Heart right ventricle (tissue), 16 donors: ENCODE measurements at regions not wholly inside any gene's neighbourhood (a gene's known extent, or its start where the extent isn't known, plus 50 kb on each side); places are given as distances from the start of the nearest gene placed in this dataset.

ENCODE experiments used
- ATAC-seq, 8 donors: fragments of 200-7000 bp; cut with Tn5 transposase; one replicate each; pipeline ENCODE4 v1.9.1; 2020; ENCODE audit warnings: mild to moderate bottlenecking in 8 of 8, moderate library complexity in 8 of 8, moderate number of reproducible peaks in 1 of 8
- DNase-seq, 2 donors: peaks; one replicate each; pipeline ENCODE4 v3.0.0-alpha.2; 2020
- H3K27ac ChIP-seq, 10 donors: fragments of 200-600 bp; sonication (generic) in 2 of 10; one replicate each; pipeline versions ENCODE4 v1.5.0 to v1.8.0; 2020 to 2022; ENCODE audit warnings: mild to moderate bottlenecking in 3 of 10
- H3K27me3 ChIP-seq, 7 donors: fragments of 200-600 bp; one replicate each; pipeline ENCODE4 v1.8.0; 2021 to 2022; ENCODE audit warnings: mild to moderate bottlenecking in 2 of 7
- H3K36me3 ChIP-seq, 9 donors: fragments of 200-600 bp; sonication (generic) in 1 of 9; one replicate each; pipeline versions ENCODE4 v1.5.0 to v1.8.0; 2020 to 2022; ENCODE audit warnings: mild to moderate bottlenecking in 2 of 9
- H3K4me1 ChIP-seq, 9 donors: fragments of 200-600 bp; sonication (generic) in 1 of 9; one replicate each; pipeline versions ENCODE4 v1.5.0 to v1.8.0; 2020 to 2022; ENCODE audit warnings: mild to moderate bottlenecking in 4 of 9
- H3K4me3 ChIP-seq, 10 donors: fragments of 200-600 bp; sonication (generic) in 2 of 10; one replicate each; pipeline versions ENCODE4 v1.5.0 to v1.8.0; 2020 to 2022; ENCODE audit warnings: mild to moderate bottlenecking in 7 of 10, moderate library complexity in 2 of 10
- H3K9me3 ChIP-seq, 11 donors: fragments of 200-600 bp in 10 of 11; sonication (generic) in 2 of 11; one replicate each; pipeline versions ENCODE4 v1.5.0 to v1.8.0; 2013 to 2022; ENCODE audit warnings: mild to moderate bottlenecking in 2 of 11, control low read depth in 1 of 11, moderate library complexity in 1 of 11
- WGBS, 2 donors: extraction: QIAGEN DNeasy Blood & Tissue Kit; methylation state at CpG; one replicate each; pipeline ENCODE4 v1.1.7; 2013; ENCODE audit warnings: inconsistent platforms in 1 of 2; 5-methylcytosine and 5-hydroxymethylcytosine counted together
- intact Hi-C, 10 donors: fragments of 100-400 bp; cut with DNase I; formaldehyde crosslinking; loops; one replicate each; pipeline versions ENCODE4 v1.11.1 to v1.14.2; 2022
- TF ChIP-seq, protein P1 (sequence below), 9 donors: fragments of 200-600 bp; sonication (generic) in 2 of 9; IDR thresholded peaks; one replicate each; pipeline versions ENCODE4 v1.5.0 to v1.8.0; 2021 to 2022; ENCODE audit warnings: antibody characterized with exemption in 9 of 9, mild to moderate bottlenecking in 5 of 9, moderate library complexity in 1 of 9
- donor health status: Arrhythmogenic right ventricular cardiomyopathy.
- donor health status: ischemic (EF 13 %, LVEDD 7.1; RV severe dilation, severe dysfunction).
- donor health status: healthy with polysubstance abuse.
- donor health status: DM: no; HTN: yes; CAD: no.
- donor health status: DM: no; HTN: no; CAD: no.
- donor health status: ischemic (EF 25% LVEDD 6.9; RV normal size, moderate dysfunction).
- donor health status: ischemic (EF 25% LVEDD 5.7; RV mildly dilated, moderate dysfunction).
- donor health status: healthy.
- donor health status: DM: yes; HTN: yes; CAD: no.
- donor health status: Ischemic cardiomyopathy.
- donor health status: ischemic (EF 35%, LVEDD 5.7; RV mildly dilated, moderate dysfunction).
- donor health status: nonischemic (EF 11% LVEDD 7.7; RV severe dilation, severe dysfunction).
- donor health status: DM: yes; HTN: yes; CAD: no.
- donor health status: PGD.
- donor health status: ischemic (EF 29% LVEDD 5.4; RV normal size, mild dysfunction).
- donor health status: nonischemic (EF 23%, LVEDD 6.1; RV moderate dilation, normal function).

GRCh38 chr2:129165006-129165405, 814.5 kb upstream of the RAB6C start:
- no peak overlapping the region for H3K27ac ChIP-seq
- H3K27me3 ChIP-seq = no peaks in the 10 kb centered on the region
- H3K9me3 ChIP-seq = no peaks in the 10 kb centered on the region
- DNase-seq (no peak), ATAC-seq (peak in 1 of 8 donors; percentile 31)
- no peaks in the 10 kb centered on the region for H3K4me1 ChIP-seq
- no peaks in the 10 kb centered on the region for H3K36me3 ChIP-seq
- TF ChIP-seq, protein P1, sequence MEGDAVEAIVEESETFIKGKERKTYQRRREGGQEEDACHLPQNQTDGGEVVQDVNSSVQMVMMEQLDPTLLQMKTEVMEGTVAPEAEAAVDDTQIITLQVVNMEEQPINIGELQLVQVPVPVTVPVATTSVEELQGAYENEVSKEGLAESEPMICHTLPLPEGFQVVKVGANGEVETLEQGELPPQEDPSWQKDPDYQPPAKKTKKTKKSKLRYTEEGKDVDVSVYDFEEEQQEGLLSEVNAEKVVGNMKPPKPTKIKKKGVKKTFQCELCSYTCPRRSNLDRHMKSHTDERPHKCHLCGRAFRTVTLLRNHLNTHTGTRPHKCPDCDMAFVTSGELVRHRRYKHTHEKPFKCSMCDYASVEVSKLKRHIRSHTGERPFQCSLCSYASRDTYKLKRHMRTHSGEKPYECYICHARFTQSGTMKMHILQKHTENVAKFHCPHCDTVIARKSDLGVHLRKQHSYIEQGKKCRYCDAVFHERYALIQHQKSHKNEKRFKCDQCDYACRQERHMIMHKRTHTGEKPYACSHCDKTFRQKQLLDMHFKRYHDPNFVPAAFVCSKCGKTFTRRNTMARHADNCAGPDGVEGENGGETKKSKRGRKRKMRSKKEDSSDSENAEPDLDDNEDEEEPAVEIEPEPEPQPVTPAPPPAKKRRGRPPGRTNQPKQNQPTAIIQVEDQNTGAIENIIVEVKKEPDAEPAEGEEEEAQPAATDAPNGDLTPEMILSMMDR (IDR thresholded peaks at IDR 0.05) = no peak
- H3K4me3 ChIP-seq = no peak overlapping the region
- intact Hi-C loops = no loop called here

DNA sequence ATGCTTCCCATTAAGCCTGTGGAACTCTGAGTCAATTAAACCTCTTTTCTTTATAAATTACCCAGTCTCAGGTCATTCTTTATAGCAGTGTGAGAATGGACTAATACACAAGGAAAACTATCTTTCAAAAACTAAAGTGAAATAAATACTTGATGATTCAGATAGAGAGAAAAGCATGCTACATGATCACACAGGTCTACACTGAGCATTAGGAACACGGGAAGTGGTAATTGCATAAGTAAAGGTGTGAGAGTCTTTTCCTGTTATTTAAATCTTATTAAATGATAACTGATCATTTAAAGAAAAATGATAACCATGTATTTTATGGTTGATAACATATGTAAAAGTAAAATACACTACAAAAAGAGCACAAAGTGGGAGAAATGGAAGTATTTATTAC, 812.0 kb upstream of the RAB6C start:
- intact Hi-C loops = no loop called here
- WGBS, 2 donors = 85 to 90% methylated on average over 1 of the region's 1 CpG
- Histone ChIP-seq H3K36me3 (no peaks in the 10 kb centered on the region), H3K27ac (no peak overlapping the region), H3K4me3 (no peak overlapping the region), H3K4me1 (no peaks in the 10 kb centered on the region), H3K27me3 (no peaks in the 10 kb centered on the region), H3K9me3 (no peaks in the 10 kb centered on the region)
- TF ChIP-seq, protein P1 (IDR thresholded peaks at IDR 0.05) = no peak
- ATAC-seq = no peak
- no peak for DNase-seq

DNA sequence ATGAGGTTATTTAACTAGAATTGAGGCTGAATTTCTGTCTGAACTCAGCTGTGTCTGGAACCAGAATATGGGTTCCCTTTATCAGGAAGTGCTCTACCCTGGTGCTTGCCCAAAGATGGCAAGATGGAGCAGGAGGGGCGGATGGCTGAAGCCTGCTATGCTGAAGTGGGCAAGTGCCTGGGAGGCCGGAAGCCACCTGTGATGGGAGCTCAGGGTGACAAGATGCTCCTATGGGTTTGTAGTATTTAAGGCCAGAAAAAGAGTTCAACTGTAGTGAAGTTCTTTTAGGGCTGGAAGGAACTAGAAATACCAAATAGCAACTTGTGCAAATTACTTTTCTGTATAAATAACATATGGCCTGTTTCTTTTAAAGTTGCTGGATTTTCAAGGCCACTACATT, 808.9 kb upstream of the RAB6C start:
- ATAC-seq = no peak
- H3K4me3 ChIP-seq = no peak overlapping the region

DNA sequence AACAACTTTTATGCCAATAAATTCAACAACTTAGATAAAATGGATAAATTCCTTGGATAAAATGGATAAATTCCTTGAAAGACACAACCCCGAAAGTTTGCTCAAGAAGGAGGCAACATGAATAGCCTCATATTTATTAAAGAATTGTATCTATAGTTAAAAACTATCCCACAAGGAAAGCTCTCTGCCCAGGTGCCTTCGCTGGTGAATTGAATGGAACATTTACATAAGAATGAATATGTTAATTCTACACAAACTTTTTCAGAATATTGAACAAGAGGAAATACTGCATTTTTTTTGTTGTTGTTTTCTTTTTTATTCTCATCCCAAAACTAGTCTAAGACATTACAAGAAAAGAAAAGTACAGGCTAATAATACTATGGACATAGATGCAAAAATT, 805.3 kb upstream of the RAB6C start:
- Histone ChIP-seq H3K36me3 (no peaks in the 10 kb centered on the region), H3K27me3 (no peaks in the 10 kb centered on the region), H3K4me1 (no peaks in the 10 kb centered on the region), H3K4me3 (no peak overlapping the region), H3K27ac (no peak overlapping the region), H3K9me3 (peaks cover 0 to 9% (median 0%) of the 10 kb centered on the region in 11 donors)
- intact Hi-C loops = no loop called here
- ATAC-seq (no peak), DNase-seq (no peak)
- WGBS, 2 donors = 79 to 82% methylated on average over 2 of the region's 2 CpGs
- TF ChIP-seq, protein P1 (IDR thresholded peaks at IDR 0.05) = no peak

More for the DNA sequence above, 808.9 kb upstream of the RAB6C start:
- WGBS, 2 donors = 94% methylated on average over 2 of the region's 2 CpGs
- DNase-seq = no peak
- Histone ChIP-seq H3K9me3 (peaks cover 0 to 9% (median 0%) of the 10 kb centered on the region in 11 donors), H3K27ac (no peak overlapping the region), H3K36me3 (no peaks in the 10 kb centered on the region), H3K27me3 (no peaks in the 10 kb centered on the region), H3K4me1 (no peaks in the 10 kb centered on the region)
- TF ChIP-seq, protein P1 (IDR thresholded peaks at IDR 0.05) = no peak
- intact Hi-C loops = no loop called here

DNA sequence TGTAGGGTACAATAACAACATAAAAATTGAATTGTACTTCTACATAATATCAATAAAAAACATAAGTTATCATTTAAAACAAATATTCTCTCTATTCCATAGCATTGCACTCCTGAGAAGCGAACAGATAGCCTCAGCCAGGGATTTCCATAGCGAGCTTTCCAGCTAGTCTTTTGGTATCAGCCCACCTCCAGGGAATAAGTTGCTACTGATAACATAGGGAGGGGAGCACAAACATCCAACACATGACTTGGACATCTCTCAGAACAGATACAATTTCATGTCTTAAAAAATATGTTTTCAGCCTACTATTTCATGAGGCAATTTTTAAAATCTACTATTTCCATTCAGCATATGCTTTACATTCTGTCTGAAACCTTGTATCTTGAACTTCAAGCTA, 804.4 kb upstream of the RAB6C start:
- TF ChIP-seq, protein P1 (IDR thresholded peaks at IDR 0.05) = no peak
- Histone ChIP-seq H3K4me1 (no peaks in the 10 kb centered on the region), H3K36me3 (no peaks in the 10 kb centered on the region), H3K27me3 (no peaks in the 10 kb centered on the region), H3K27ac (no peak overlapping the region), H3K9me3 (peaks cover 0 to 9% (median 0%) of the 10 kb centered on the region in 11 donors), H3K4me3 (no peak overlapping the region)
- DNase-seq = no peak
- WGBS, 2 donors = 60 to 81% methylated on average over 2 of the region's 2 CpGs
- intact Hi-C loops = no loop called here
- ATAC-seq = no peak
